VCaP (cell line): ENCODE measurements at regions not wholly inside any gene's neighbourhood (a gene's known extent, or its start where the extent isn't known, plus 50 kb on each side); places are given as distances from the start of the nearest gene placed in this dataset.
"Not testable (repeated sequence)": the region's sequence is repeated elsewhere in the genome, so short reads cannot be mapped to it uniquely, and the experiment has no call there.

Source experiments
- H3K27ac ChIP-seq: fragments of 450-650 bp; 2 replicates; pipeline ENCODE4 v1.5.1; 2017
- CTCF ChIP-seq: fragments of 450-650 bp; conservative IDR thresholded peaks from 2 replicates; pipeline ENCODE4 v1.5.1; 2017; ENCODE audit warnings: mild to moderate bottlenecking, moderate library complexity

GRCh38 chr6:168938546-168938945 is 315.1 kb downstream of the THBS2 start:
- H3K27ac ChIP-seq: no peak overlapping the region
- no peak for TF ChIP-seq CTCF

- no peak for TF ChIP-seq CTCF
- H3K27ac ChIP-seq: no peak overlapping the region
Measured at GRCh38 chr6:168937054-168937453, 316.6 kb downstream of the THBS2 start.

- TF ChIP-seq CTCF: no peak
Measured at GRCh38 chr6:168935628-168936010, 318.0 kb downstream of the THBS2 start.

GRCh38 chr6:168934660-168935627 is 318.7 kb downstream of the THBS2 start:
- TF ChIP-seq CTCF: no peak

More at GRCh38 chr6:168935628-168936010, 318.0 kb downstream of the THBS2 start:
- H3K27ac ChIP-seq: no peak overlapping the region

GRCh38 chr6:168932171-168932570 is 321.5 kb downstream of the THBS2 start:
- not testable (repeated sequence) for H3K27ac ChIP-seq

More at GRCh38 chr6:168934660-168935627, 318.7 kb downstream of the THBS2 start:
- no peak overlapping the region for H3K27ac ChIP-seq

- H3K27ac ChIP-seq: not testable (repeated sequence)
Measured at GRCh38 chr6:168931072-168931471, 322.6 kb downstream of the THBS2 start.

GRCh38 chr6:168929871-168930450 is 323.7 kb downstream of the THBS2 start:
- no peak overlapping the region for H3K27ac ChIP-seq
- no peak for TF ChIP-seq CTCF

GRCh38 chr6:168928012-168928411 is 325.6 kb downstream of the THBS2 start:
- no peak overlapping the region for H3K27ac ChIP-seq
- no peak for TF ChIP-seq CTCF
